Kidney epithelial cell (primary cell): ENCODE measurements at regions not wholly inside any gene's neighbourhood (a gene's known extent, or its start where the extent isn't known, plus 50 kb on each side); places are given as distances from the start of the nearest gene placed in this dataset.

ENCODE experiments used
- DNase-seq: peaks from one replicate; pipeline ENCODE4 v3.0.0-alpha.2; 2010; ENCODE audit warnings: low read depth
- H3K27me3 ChIP-seq: 2 replicates; pipeline ENCODE4 v1.6.0; 2011; ENCODE audit warnings: low read length; ENCODE audit not compliant: control insufficient read depth, insufficient read depth
- H3K36me3 ChIP-seq: 2 replicates; pipeline ENCODE4 v1.5.1; 2011; ENCODE audit warnings: low read length; ENCODE audit not compliant: control insufficient read depth, insufficient read depth
- H3K4me3 ChIP-seq: 2 replicates; pipeline ENCODE4 v1.5.1; 2011; ENCODE audit warnings: low read depth, mild to moderate bottlenecking, control low read depth, low read length
- TF ChIP-seq, protein P1 (sequence below): IDR thresholded peaks from 2 replicates; pipeline ENCODE4 v1.5.1; 2011; ENCODE audit warnings: mild to moderate bottlenecking, moderate library complexity, low read length, control low read depth, inconsistent platforms; ENCODE audit not compliant: insufficient read depth, poor library complexity, severe bottlenecking

DNA sequence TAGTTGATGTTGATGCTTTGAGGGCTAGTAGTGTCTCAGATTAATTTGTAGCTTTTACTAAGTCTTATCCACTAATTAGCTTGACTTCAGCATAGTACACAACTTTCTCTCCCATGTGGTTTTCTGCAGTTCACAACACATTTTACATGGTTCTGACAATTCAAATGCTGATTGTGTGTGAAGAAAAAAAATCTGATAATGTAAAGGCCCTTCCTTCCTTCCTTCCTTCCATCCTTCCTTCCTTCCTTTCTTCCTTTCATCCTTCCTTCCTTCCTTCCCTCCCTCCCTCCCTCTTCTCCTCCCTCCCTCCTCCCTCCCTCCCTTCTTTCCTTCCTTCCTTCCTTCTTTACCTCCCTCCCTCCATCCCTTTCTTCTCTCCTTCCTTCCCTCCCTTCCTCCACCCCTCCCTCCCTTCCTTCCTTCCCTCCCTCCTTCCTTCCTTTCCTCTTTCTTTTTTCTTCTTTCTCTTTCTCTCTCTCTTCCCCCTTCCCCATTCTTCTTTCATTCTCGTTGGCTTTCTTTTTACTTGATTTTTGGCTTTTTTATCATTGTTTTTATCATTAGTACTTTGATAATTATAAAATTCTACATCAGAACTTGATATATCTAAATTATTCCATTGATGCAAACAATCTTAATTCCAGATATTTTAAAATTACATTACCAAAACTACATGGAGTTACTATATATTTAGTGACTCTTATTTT lies 1415.6 kb downstream of the LRFN5 start:
- TF ChIP-seq, protein P1, sequence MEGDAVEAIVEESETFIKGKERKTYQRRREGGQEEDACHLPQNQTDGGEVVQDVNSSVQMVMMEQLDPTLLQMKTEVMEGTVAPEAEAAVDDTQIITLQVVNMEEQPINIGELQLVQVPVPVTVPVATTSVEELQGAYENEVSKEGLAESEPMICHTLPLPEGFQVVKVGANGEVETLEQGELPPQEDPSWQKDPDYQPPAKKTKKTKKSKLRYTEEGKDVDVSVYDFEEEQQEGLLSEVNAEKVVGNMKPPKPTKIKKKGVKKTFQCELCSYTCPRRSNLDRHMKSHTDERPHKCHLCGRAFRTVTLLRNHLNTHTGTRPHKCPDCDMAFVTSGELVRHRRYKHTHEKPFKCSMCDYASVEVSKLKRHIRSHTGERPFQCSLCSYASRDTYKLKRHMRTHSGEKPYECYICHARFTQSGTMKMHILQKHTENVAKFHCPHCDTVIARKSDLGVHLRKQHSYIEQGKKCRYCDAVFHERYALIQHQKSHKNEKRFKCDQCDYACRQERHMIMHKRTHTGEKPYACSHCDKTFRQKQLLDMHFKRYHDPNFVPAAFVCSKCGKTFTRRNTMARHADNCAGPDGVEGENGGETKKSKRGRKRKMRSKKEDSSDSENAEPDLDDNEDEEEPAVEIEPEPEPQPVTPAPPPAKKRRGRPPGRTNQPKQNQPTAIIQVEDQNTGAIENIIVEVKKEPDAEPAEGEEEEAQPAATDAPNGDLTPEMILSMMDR, result no peak
- H3K36me3 ChIP-seq, result no peaks in the 10 kb centered on the region
- H3K27me3 ChIP-seq, result no peaks in the 10 kb centered on the region
- no peak for DNase-seq
- H3K4me3 ChIP-seq, result no peak overlapping the region

DNA sequence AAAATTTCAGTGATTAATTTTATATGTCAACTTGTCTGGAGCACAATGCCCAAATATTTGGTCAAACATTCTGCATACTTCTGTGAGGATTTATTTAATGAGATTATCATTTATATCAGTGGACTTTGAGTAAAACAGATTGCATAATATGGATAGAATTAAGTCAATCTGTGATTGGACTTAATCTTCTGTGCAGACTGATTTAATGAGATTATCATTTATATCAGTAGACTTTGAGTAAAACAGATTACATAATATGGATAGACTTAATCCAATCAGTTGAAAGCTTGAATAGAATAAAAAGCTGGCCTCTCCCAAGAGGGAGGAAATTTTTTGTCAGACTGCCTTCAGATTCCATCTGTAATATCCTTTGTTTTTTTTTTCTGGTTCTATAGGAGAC lies 1413.2 kb downstream of the LRFN5 start:
- DNase-seq, result no peak
- TF ChIP-seq, protein P1, result no peak
- Histone ChIP-seq H3K27me3 (no peaks in the 10 kb centered on the region), H3K4me3 (no peak overlapping the region), H3K36me3 (no peaks in the 10 kb centered on the region)

DNA sequence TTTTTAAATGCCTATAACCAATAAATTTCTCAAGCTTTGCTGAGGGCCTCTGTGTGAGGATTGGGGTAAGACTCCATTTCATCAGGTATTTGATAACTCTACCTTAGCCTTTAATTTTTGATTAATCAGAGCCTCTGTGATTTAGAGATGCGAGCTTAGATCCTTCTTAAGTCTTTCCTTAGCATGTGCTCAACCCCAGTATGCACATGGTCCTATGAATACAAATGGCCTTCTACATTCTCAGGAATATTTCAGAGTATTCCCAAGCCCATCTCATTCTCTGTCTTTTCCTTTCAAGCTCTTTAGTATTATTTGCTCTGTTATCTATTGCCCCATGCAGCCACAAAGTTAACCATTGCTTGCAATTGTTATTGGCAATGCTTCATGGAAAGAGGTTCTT lies 1407.7 kb downstream of the LRFN5 start:
- no peak for DNase-seq
- Histone ChIP-seq H3K36me3 (no peaks in the 10 kb centered on the region), H3K27me3 (no peaks in the 10 kb centered on the region), H3K4me3 (no peak overlapping the region)
- TF ChIP-seq, protein P1, result no peak

DNA sequence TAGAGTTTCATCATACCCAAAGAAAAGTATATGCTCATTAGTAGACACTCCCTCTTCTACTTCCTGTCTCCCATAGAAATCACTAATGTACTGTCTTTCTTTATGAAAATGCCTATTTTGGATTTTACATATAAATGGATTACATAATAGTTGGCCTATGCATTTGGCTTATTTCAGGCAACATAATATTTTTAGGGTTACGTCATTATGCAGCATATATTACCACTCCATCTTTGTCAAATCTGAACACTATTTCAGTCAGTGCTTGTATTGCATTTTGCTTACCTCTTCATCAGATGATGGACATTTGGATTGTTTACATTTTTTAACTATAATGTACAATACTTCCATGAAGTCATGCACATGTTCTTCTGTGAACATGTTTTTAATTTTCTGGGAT lies 1406.1 kb downstream of the LRFN5 start:
- TF ChIP-seq, protein P1, result no peak
- no peak for DNase-seq
- no peak overlapping the region for H3K4me3 ChIP-seq
- no peaks in the 10 kb centered on the region for H3K36me3 ChIP-seq
- no peaks in the 10 kb centered on the region for H3K27me3 ChIP-seq

DNA sequence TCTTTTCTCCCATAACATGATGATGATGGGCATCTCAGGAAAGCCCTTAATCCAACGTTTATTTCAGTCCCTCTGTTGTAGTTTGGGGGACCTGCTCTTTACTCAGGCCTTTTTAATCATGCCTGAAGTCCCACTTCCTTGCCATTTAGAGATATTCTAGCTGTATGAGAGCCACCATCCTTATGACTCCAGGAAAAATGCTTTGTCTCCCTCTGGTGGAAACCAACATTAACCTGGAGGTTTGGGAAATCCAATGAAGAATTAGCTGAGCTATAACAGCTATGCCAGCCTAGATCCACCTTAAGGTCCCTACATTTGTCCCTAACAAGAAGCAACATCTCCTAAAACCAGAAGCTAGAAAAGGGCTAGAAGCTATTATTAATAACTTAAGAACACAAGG lies 1399.1 kb downstream of the LRFN5 start:
- Histone ChIP-seq H3K36me3 (no peaks in the 10 kb centered on the region), H3K27me3 (no peaks in the 10 kb centered on the region), H3K4me3 (no peak overlapping the region)
- no peak for DNase-seq
- TF ChIP-seq, protein P1, result peak; percentile 22

DNA sequence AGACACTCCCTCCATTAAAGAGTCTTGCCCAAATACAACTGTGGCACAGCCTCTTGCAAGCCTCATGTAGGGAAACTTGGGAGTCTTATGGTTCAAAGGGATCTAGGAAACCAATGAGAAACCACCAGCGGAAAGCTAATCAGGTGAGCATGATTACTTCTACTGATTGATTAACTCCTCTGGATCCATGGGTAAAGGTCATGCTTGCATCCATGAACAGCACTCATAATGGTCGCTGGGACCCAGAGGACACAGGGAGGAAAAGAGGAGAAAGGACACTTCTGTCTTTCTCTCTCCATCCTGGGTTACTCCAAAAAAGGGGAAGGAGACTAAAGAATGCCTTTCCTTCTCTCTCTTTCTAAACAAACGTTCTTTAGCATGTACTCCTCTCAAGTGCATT lies 1397.2 kb downstream of the LRFN5 start:
- Histone ChIP-seq H3K27me3 (no peaks in the 10 kb centered on the region), H3K36me3 (no peaks in the 10 kb centered on the region), H3K4me3 (no peak overlapping the region)
- TF ChIP-seq, protein P1, result no peak
- no peak for DNase-seq
